HCT116 (cell line): ENCODE measurements at regions not wholly inside any gene's neighbourhood (a gene's known extent, or its start where the extent isn't known, plus 50 kb on each side); places are given as distances from the start of the nearest gene placed in this dataset.

ENCODE experiments used
- EGR1 ChIP-seq: IDR thresholded peaks from 2 replicates; pipeline ENCODE4 v1.6.1; 2012; ENCODE audit warnings: low read depth
- EZH2phosphoT487 ChIP-seq: fragments of 200-600 bp; IDR thresholded peaks from 2 replicates; pipeline ENCODE4 v1.6.1; 2018; ENCODE audit warnings: antibody characterized with exemption, borderline replicate concordance
- POLR2A ChIP-seq: IDR thresholded peaks from 2 replicates; pipeline ENCODE4 v1.7.0; 2011; ENCODE audit warnings: borderline replicate concordance; ENCODE audit not compliant: insufficient read depth, insufficient read length; ENCODE audit errors: extremely low read depth
- POLR2AphosphoS5 ChIP-seq: IDR thresholded peaks from 2 replicates; pipeline ENCODE4 v1.6.1; 2011; ENCODE audit warnings: mild to moderate bottlenecking, low read depth, low read length, moderate library complexity
- RAD21 ChIP-seq: IDR thresholded peaks from 2 replicates; pipeline ENCODE4 v1.6.1; 2012; ENCODE audit warnings: low read depth, mild to moderate bottlenecking
- YY1 ChIP-seq: IDR thresholded peaks from 2 replicates; pipeline ENCODE4 v1.6.1; 2011; ENCODE audit warnings: low read length, low read depth, moderate library complexity, mild to moderate bottlenecking; ENCODE audit not compliant: insufficient replicate concordance; ENCODE audit errors: extremely low read depth
- TF ChIP-seq, protein P1 (sequence below): IDR thresholded peaks from 2 replicates; pipeline ENCODE4 v1.6.1; 2012
- TF ChIP-seq, protein P2 (sequence below), 3 experiments: fragments of 200-600 bp in 1 of 3; sonication (generic) in 1 of 3; IDR thresholded peaks in 2 of 3; conservative IDR thresholded peaks in 1 of 3; 2 replicates each; pipeline ENCODE4 v1.5.1; 2012 to 2017; ENCODE audit warnings: low read depth in 2 of 3, low read length in 2 of 3, antibody characterized with exemption in 1 of 3, borderline replicate concordance in 1 of 3, control low read depth in 1 of 3, mild to moderate bottlenecking in 1 of 3, mixed read lengths in 1 of 3, mixed run types in 1 of 3, moderate library complexity in 1 of 3; ENCODE audit not compliant: insufficient read depth in 1 of 3
- TF ChIP-seq, protein P3 (sequence below): IDR thresholded peaks from 2 replicates; pipeline ENCODE4 v1.6.1; 2012

DNA sequence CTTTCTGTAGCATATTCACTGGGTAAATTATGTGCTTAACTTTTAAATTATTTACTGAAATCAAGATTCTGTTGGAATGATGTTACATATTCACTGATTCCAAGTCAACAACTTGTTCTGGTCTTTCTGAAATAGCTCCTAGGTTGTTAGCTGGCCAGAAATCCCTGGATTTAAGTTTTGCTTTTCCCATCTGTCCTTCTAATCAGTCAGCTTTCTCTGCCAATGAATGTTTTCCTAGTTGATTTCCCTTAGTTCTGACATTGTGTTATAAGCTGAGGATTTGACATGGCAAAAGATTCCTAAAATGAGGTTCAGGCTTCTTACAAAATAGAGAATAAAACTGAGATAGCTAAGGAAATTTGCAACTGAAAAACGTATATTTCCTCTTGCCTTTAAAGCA is 1479.6 kb downstream of the MRPL39 start:
- no peak for TF ChIP-seq EGR1
- TF ChIP-seq, protein P1, sequence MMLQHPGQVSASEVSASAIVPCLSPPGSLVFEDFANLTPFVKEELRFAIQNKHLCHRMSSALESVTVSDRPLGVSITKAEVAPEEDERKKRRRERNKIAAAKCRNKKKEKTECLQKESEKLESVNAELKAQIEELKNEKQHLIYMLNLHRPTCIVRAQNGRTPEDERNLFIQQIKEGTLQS: no peak
- TF ChIP-seq, protein P2, sequence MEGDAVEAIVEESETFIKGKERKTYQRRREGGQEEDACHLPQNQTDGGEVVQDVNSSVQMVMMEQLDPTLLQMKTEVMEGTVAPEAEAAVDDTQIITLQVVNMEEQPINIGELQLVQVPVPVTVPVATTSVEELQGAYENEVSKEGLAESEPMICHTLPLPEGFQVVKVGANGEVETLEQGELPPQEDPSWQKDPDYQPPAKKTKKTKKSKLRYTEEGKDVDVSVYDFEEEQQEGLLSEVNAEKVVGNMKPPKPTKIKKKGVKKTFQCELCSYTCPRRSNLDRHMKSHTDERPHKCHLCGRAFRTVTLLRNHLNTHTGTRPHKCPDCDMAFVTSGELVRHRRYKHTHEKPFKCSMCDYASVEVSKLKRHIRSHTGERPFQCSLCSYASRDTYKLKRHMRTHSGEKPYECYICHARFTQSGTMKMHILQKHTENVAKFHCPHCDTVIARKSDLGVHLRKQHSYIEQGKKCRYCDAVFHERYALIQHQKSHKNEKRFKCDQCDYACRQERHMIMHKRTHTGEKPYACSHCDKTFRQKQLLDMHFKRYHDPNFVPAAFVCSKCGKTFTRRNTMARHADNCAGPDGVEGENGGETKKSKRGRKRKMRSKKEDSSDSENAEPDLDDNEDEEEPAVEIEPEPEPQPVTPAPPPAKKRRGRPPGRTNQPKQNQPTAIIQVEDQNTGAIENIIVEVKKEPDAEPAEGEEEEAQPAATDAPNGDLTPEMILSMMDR (IDR thresholded peaks at IDR 0.05 in 2 of 3, conservative IDR thresholded peaks at IDR 0.05 in 1 of 3; ENCODE audit: borderline replicate concordance in 1 of 3, insufficient read depth in 1 of 3, low read depth in 2 of 3, low read length in 2 of 3): no peak
- TF ChIP-seq POLR2A: no peak
- TF ChIP-seq YY1: no peak
- TF ChIP-seq, protein P3, sequence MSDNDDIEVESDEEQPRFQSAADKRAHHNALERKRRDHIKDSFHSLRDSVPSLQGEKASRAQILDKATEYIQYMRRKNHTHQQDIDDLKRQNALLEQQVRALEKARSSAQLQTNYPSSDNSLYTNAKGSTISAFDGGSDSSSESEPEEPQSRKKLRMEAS: no peak
- no peak for TF ChIP-seq RAD21
- no peak for TF ChIP-seq POLR2AphosphoS5
- TF ChIP-seq EZH2phosphoT487: no peak
